Body of pancreas (tissue), 4 donors: ENCODE measurements at regions not wholly inside any gene's neighbourhood (a gene's known extent, or its start where the extent isn't known, plus 50 kb on each side); places are given as distances from the start of the nearest gene placed in this dataset.

Experiments used
- CTCF ChIP-seq, 7 experiments: fragments of 450-650 bp in 4 of 7; fragments of 200-600 bp in 3 of 7; sonication (generic) in 3 of 7; IDR thresholded peaks; one replicate each; pipeline ENCODE4 v1.5.1; 2016 to 2019; ENCODE audit warnings: antibody characterized with exemption in 7 of 7
- POLR2A ChIP-seq, 3 donors: fragments of 450-650 bp; IDR thresholded peaks; one replicate each; pipeline ENCODE4 v1.6.1; 2016; ENCODE audit warnings: antibody characterized with exemption in 3 of 3, mild to moderate bottlenecking in 2 of 3

- TF ChIP-seq CTCF (IDR thresholded peaks at IDR 0.05) (no peak), POLR2A (IDR thresholded peaks at IDR 0.05) (no peak)
Observed at GRCh38 chr9:108784998-108785397, 70.8 kb downstream of the ACTL7B start.
